Uterus (tissue), 2 donors: ENCODE measurements at regions not wholly inside any gene's neighbourhood (a gene's known extent, or its start where the extent isn't known, plus 50 kb on each side); places are given as distances from the start of the nearest gene placed in this dataset.

Experiments
- POLR2A ChIP-seq, 2 donors: fragments of 450-650 bp; IDR thresholded peaks; one replicate each; pipeline ENCODE4 v1.6.1; 2016; ENCODE audit warnings: antibody characterized with exemption in 2 of 2, mild to moderate bottlenecking in 1 of 2, moderate library complexity in 1 of 2
- TF ChIP-seq, protein P1 (sequence below), 4 experiments: fragments of 200-600 bp in 2 of 4; fragments of 450-650 bp in 2 of 4; sonication (generic) in 2 of 4; IDR thresholded peaks; one replicate each; pipeline ENCODE4 v1.5.1; 2016 to 2019; ENCODE audit warnings: antibody characterized with exemption in 4 of 4, mild to moderate bottlenecking in 2 of 4, moderate library complexity in 1 of 4

DNA sequence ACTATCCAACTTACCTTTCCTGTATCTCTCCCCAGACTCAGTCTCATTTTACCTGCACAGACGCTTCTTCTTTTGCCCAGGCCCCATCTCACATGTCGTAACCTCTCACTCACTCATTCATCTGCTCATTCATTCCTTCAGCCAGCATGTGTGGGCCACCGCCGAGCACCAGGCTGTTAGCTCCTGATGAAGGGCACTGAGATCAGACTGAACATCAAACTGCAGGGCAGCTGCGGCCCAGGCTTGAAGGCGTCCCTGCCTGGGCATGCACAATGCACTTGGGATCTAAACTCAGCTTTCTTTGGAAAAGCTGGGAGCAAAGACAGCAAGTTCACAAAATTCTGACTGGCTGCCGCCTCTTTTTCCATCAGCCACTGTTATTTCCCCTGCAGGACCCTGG is 1456.3 kb downstream of the BRD1 start:
- TF ChIP-seq, protein P1, sequence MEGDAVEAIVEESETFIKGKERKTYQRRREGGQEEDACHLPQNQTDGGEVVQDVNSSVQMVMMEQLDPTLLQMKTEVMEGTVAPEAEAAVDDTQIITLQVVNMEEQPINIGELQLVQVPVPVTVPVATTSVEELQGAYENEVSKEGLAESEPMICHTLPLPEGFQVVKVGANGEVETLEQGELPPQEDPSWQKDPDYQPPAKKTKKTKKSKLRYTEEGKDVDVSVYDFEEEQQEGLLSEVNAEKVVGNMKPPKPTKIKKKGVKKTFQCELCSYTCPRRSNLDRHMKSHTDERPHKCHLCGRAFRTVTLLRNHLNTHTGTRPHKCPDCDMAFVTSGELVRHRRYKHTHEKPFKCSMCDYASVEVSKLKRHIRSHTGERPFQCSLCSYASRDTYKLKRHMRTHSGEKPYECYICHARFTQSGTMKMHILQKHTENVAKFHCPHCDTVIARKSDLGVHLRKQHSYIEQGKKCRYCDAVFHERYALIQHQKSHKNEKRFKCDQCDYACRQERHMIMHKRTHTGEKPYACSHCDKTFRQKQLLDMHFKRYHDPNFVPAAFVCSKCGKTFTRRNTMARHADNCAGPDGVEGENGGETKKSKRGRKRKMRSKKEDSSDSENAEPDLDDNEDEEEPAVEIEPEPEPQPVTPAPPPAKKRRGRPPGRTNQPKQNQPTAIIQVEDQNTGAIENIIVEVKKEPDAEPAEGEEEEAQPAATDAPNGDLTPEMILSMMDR (IDR thresholded peaks at IDR 0.05): no peak
- TF ChIP-seq POLR2A (IDR thresholded peaks at IDR 0.05): no peak
